ENCODE measurements at regions not wholly inside any gene's neighbourhood (a gene's known extent, or its start where the extent isn't known, plus 50 kb on each side); places are given as distances from the start of the nearest gene placed in this dataset.

DNA sequence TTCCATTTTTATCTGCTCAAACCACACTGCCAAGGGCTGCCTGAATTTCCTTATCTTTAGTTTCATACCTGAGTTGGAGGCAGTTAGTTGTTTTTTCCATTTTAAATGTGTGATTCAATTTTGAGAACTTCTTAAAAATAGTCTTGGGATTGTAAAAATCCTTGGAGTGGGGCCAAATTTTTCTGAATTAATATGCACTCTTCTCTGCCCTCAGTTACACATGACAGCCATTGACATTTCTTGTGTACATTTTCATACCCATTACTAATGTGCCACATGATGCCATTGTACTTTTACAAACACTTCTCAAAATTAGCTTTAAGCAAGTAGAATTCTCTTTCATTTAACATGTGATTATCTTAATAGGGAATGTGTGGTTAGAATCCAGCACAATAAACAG, 141.7 kb downstream of the C3orf38 start:
- TF ChIP-seq POLR2A (IDR thresholded peaks at IDR 0.05) (no peak), EP300 (IDR thresholded peaks at IDR 0.05) (no peak), POLR2AphosphoS5 (IDR thresholded peaks at IDR 0.05) (no peak)
- TF ChIP-seq, protein P1, sequence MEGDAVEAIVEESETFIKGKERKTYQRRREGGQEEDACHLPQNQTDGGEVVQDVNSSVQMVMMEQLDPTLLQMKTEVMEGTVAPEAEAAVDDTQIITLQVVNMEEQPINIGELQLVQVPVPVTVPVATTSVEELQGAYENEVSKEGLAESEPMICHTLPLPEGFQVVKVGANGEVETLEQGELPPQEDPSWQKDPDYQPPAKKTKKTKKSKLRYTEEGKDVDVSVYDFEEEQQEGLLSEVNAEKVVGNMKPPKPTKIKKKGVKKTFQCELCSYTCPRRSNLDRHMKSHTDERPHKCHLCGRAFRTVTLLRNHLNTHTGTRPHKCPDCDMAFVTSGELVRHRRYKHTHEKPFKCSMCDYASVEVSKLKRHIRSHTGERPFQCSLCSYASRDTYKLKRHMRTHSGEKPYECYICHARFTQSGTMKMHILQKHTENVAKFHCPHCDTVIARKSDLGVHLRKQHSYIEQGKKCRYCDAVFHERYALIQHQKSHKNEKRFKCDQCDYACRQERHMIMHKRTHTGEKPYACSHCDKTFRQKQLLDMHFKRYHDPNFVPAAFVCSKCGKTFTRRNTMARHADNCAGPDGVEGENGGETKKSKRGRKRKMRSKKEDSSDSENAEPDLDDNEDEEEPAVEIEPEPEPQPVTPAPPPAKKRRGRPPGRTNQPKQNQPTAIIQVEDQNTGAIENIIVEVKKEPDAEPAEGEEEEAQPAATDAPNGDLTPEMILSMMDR (IDR thresholded peaks at IDR 0.05): no peak

Data from upper lobe of left lung (tissue), 4 donors.